HCT116 (cell line): ENCODE measurements at regions not wholly inside any gene's neighbourhood (a gene's known extent, or its start where the extent isn't known, plus 50 kb on each side); places are given as distances from the start of the nearest gene placed in this dataset.

Experiments used
- ATAC-seq: fragments of 200-7000 bp; cut with Tn5 transposase; 2 replicates; pipeline ENCODE4 v1.9.1; 2020; ENCODE audit warnings: mild to moderate bottlenecking, moderate library complexity
- BruUV-seq: library from RNA; stranded (reverse); fragments of 400-500 nt; replicated peaks from 2 replicates; lab custom pipeline; 2021; lab: Mats Ljungman, UMichigan
- CTCF ChIA-PET: fragments of 300-600 bp; sonication (Branson Sonifier 250); formaldehyde crosslinking; loops from one replicate; lab custom pipeline; 2021; ENCODE audit warnings: antibody characterized with exemption; lab: Charles Lee
- POLR2A ChIA-PET: fragments of 300-600, 350-600 bp; sonication (Branson Sonifier 250); formaldehyde crosslinking; loops from one replicate; lab custom pipeline; 2021; ENCODE audit warnings: antibody characterized with exemption; lab: Charles Lee
- RAD21 ChIA-PET, 2 experiments: fragments of 300-600 bp; sonication (Branson Sonifier 250); formaldehyde crosslinking; loops; one replicate each; lab custom pipeline; 2023; ENCODE audit warnings: low total read pairs in 2 of 2; ENCODE audit not compliant: uncharacterized antibody in 2 of 2, unreplicated experiment in 2 of 2, low non-redundant PET in 1 of 2; lab: Charles Lee
- DNase-seq: peaks from one replicate; pipeline ENCODE4 v3.0.0-alpha.2; 2010; ENCODE audit warnings: low read depth, low spot score
- H2AFZ ChIP-seq: fragments of 200-600 bp; shearing (Covaris generic), sonication (generic); 2 replicates; pipeline ENCODE4 v1.6.1; 2017; ENCODE audit warnings: low read depth, mixed run types, mixed read lengths, antibody characterized with exemption, low read length; ENCODE audit not compliant: poor library complexity, severe bottlenecking
- H3K27ac ChIP-seq: 2 replicates; pipeline ENCODE4 v1.5.1; 2012; ENCODE audit warnings: low read depth, low read length
- H3K27me3 ChIP-seq: fragments of 200-600 bp; sonication (generic); 2 replicates; pipeline ENCODE4 v1.6.1; 2016; ENCODE audit warnings: mixed run types, low read length, mixed read lengths; ENCODE audit not compliant: insufficient read depth
- H3K36me3 ChIP-seq, 2 experiments: fragments of 200-500 bp in 1 of 2; fragments of 200-600 bp in 1 of 2; sonication (Bioruptor generic) in 1 of 2; sonication (generic) in 1 of 2; 2 replicates each; pipeline versions ENCODE4 v1.5.1 to v1.6.1; 2014 to 2016; ENCODE audit warnings: low read length in 2 of 2, inconsistent platforms in 1 of 2, mixed read lengths in 1 of 2, mixed run types in 1 of 2; ENCODE audit not compliant: insufficient read depth in 2 of 2, control insufficient read depth in 1 of 2
- H3K4me1 ChIP-seq, 2 experiments: fragments of 200-600 bp in 1 of 2; sonication (generic) in 1 of 2; 2 replicates each; pipeline versions ENCODE4 v1.5.1 to v1.6.1; 2012 to 2017; ENCODE audit warnings: low read length in 2 of 2, inconsistent platforms in 1 of 2, mild to moderate bottlenecking in 1 of 2, mixed read lengths in 1 of 2, mixed run types in 1 of 2, moderate library complexity in 1 of 2; ENCODE audit not compliant: insufficient read depth in 2 of 2, control insufficient read depth in 1 of 2
- H3K4me2 ChIP-seq: fragments of 200-600 bp; sonication (generic); 2 replicates; pipeline ENCODE4 v1.6.1; 2017; ENCODE audit warnings: mixed run types, low read length, mixed read lengths
- H3K4me3 ChIP-seq, 2 experiments: fragments of 200-600 bp in 1 of 2; sonication (generic) in 1 of 2; replicated peaks in 1 of 2; 2 replicates each; pipeline ENCODE4 v1.5.1; 2011 to 2016; ENCODE audit warnings: low read length in 2 of 2, control low read depth in 1 of 2, low read depth in 1 of 2, mild to moderate bottlenecking in 1 of 2, mixed read lengths in 1 of 2, mixed run types in 1 of 2
- H3K79me2 ChIP-seq: fragments of 200-600 bp; sonication (generic); 2 replicates; pipeline ENCODE4 v1.6.1; 2017; ENCODE audit warnings: mild to moderate bottlenecking, mixed run types, low read length, moderate library complexity, mixed read lengths; ENCODE audit not compliant: insufficient read depth
- H3K9ac ChIP-seq: fragments of 200-600 bp; sonication (generic); 2 replicates; pipeline ENCODE4 v1.6.1; 2016; ENCODE audit warnings: low read length, mixed read lengths
- H3K9me2 ChIP-seq: fragments of 200-600 bp; sonication (generic), shearing (Covaris generic); 2 replicates; pipeline ENCODE4 v1.6.1; 2017; ENCODE audit warnings: mixed run types, mild to moderate bottlenecking, moderate library complexity; ENCODE audit not compliant: insufficient read depth
- H3K9me3 ChIP-seq, 2 experiments: fragments of 200-500 bp in 1 of 2; fragments of 200-600 bp in 1 of 2; sonication (Bioruptor generic) in 1 of 2; sonication (generic) in 1 of 2; 2 replicates each; pipeline ENCODE4 v1.6.1; 2014 to 2017; ENCODE audit warnings: low read length in 2 of 2, mixed read lengths in 2 of 2, inconsistent platforms in 1 of 2, low read depth in 1 of 2, mild to moderate bottlenecking in 1 of 2, mixed run types in 1 of 2, moderate library complexity in 1 of 2; ENCODE audit not compliant: control insufficient read depth in 1 of 2, insufficient read depth in 1 of 2
- H4K20me1 ChIP-seq: fragments of 200-600 bp; sonication (generic), shearing (Covaris generic); 2 replicates; pipeline ENCODE4 v1.6.1; 2017; ENCODE audit warnings: mixed run types, mild to moderate bottlenecking, moderate library complexity; ENCODE audit not compliant: insufficient read depth
- CTCF ChIP-seq, 3 experiments: fragments of 200-600 bp in 1 of 3; sonication (generic) in 1 of 3; IDR thresholded peaks in 2 of 3; conservative IDR thresholded peaks in 1 of 3; 2 replicates each; pipeline ENCODE4 v1.5.1; 2012 to 2017; ENCODE audit warnings: low read depth in 2 of 3, low read length in 2 of 3, antibody characterized with exemption in 1 of 3, borderline replicate concordance in 1 of 3, control low read depth in 1 of 3, mild to moderate bottlenecking in 1 of 3, mixed read lengths in 1 of 3, mixed run types in 1 of 3, moderate library complexity in 1 of 3; ENCODE audit not compliant: insufficient read depth in 1 of 3
- EGR1 ChIP-seq: IDR thresholded peaks from 2 replicates; pipeline ENCODE4 v1.6.1; 2012; ENCODE audit warnings: low read depth
- ELF1 ChIP-seq: IDR thresholded peaks from 2 replicates; pipeline ENCODE4 v1.6.1; 2012; ENCODE audit warnings: low read depth, borderline replicate concordance
- JUND ChIP-seq: IDR thresholded peaks from 2 replicates; pipeline ENCODE4 v1.6.1; 2012
- POLR2AphosphoS5 ChIP-seq: IDR thresholded peaks from 2 replicates; pipeline ENCODE4 v1.6.1; 2011; ENCODE audit warnings: mild to moderate bottlenecking, low read depth, low read length, moderate library complexity
- RAD21 ChIP-seq: IDR thresholded peaks from 2 replicates; pipeline ENCODE4 v1.6.1; 2012; ENCODE audit warnings: low read depth, mild to moderate bottlenecking
- TCF7L2 ChIP-seq: IDR thresholded peaks from 2 replicates; pipeline ENCODE4 v1.7.0; 2011; ENCODE audit warnings: borderline replicate concordance, inconsistent platforms; ENCODE audit not compliant: insufficient read depth, insufficient read length; ENCODE audit errors: extremely low read depth
- intact Hi-C: fragments of 100-400 bp; cut with micrococcal nuclease; formaldehyde crosslinking; loops from 2 replicates; pipeline ENCODE4 v1.10.0; 2022
- TF ChIP-seq, protein P1 (sequence below): IDR thresholded peaks from 2 replicates; pipeline ENCODE4 v1.6.1; 2012
- TF ChIP-seq, protein P2 (sequence below): IDR thresholded peaks from 2 replicates; pipeline ENCODE4 v1.6.1; 2012

DNA sequence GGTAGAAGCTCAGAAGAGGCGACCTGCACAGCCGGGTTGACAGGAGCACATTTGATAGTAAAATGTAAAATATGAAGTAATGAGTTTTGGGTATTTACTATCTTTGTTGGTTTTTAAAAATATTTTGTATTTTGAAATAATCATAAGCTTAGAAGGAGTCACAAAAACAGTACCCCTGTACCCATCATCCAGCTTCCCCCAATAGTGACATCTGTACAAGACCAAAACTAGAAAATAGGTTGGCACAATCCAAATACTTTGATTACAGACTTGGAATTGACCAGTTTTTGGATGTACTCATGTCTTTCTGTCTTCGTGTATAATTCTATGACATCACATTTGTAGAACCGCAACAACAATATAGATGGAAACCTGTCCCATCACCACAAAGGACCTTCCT lies 413.1 kb upstream of the PODXL start:
- H3K27ac ChIP-seq, result no peak overlapping the region
- H3K4me1 ChIP-seq, result no peaks in the 10 kb centered on the region
- H3K4me2 ChIP-seq, result no peak overlapping the region
- ATAC-seq (no peak), DNase-seq (no peak)
- BruUV-seq, result no TSS peak
- H3K4me3 ChIP-seq, result no peak overlapping the region
- peaks cover 36% of the 10 kb centered on the region for H3K27me3 ChIP-seq
- no peaks in the 10 kb centered on the region for H3K9me2 ChIP-seq
- TF ChIP-seq CTCF (IDR thresholded peaks at IDR 0.05 in 2 of 3, conservative IDR thresholded peaks at IDR 0.05 in 1 of 3; ENCODE audit: borderline replicate concordance in 1 of 3, insufficient read depth in 1 of 3, low read depth in 2 of 3, low read length in 2 of 3) (no peak), JUND (no peak), ELF1 (no peak), RAD21 (no peak), TCF7L2 (no peak), POLR2AphosphoS5 (no peak), EGR1 (no peak)
- TF ChIP-seq, protein P1, sequence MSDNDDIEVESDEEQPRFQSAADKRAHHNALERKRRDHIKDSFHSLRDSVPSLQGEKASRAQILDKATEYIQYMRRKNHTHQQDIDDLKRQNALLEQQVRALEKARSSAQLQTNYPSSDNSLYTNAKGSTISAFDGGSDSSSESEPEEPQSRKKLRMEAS, result no peak
- TF ChIP-seq, protein P2, sequence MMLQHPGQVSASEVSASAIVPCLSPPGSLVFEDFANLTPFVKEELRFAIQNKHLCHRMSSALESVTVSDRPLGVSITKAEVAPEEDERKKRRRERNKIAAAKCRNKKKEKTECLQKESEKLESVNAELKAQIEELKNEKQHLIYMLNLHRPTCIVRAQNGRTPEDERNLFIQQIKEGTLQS, result no peak
- no peak overlapping the region for H3K9ac ChIP-seq
- ChIA-PET RAD21 (no interaction called here), POLR2A (no interaction called here), CTCF (no interaction called here)
- no peaks in the 10 kb centered on the region for H3K79me2 ChIP-seq
- no peaks in the 10 kb centered on the region for H3K36me3 ChIP-seq
- H4K20me1 ChIP-seq, result no peaks in the 10 kb centered on the region
- no peaks in the 10 kb centered on the region for H3K9me3 ChIP-seq
- H2AFZ ChIP-seq, result no peak overlapping the region
- intact Hi-C loops, result no loop called here
